ENCODE measurements at regions not wholly inside any gene's neighbourhood (a gene's known extent, or its start where the extent isn't known, plus 50 kb on each side); places are given as distances from the start of the nearest gene placed in this dataset.

- peak overlapping the region in 1 of 3 experiments; percentile 16 for H3K4me3 ChIP-seq (replicated peaks in 1 of 3; ENCODE audit: low read depth in 2 of 3, low read length in 3 of 3)
- no peak for DNase-seq
- H3K27ac ChIP-seq (ENCODE audit: low read depth in 1 of 2, low read length in 2 of 2) = peak overlapping the region; percentile 26 to 73
- peak overlapping the region; percentile 29 for H3K4me2 ChIP-seq (replicated peaks; ENCODE audit: extremely low read depth, low read length, poor library complexity, severe bottlenecking)
- H2AFZ ChIP-seq (ENCODE audit: insufficient read depth, low read depth, low read length, poor library complexity, severe bottlenecking) = no peak overlapping the region
- Mint-ChIP-seq H3K4me1 (peaks cover 63% of the 10 kb centered on the region), H3K27ac (peak overlapping the region in 5 of 7 donors; percentile 70 to 90 (median 84)), H3K9me3 (peaks cover 4 to 9% (median 6%) of the 10 kb centered on the region in 7 donors), H3K4me3 (no peak overlapping the region), H3K36me3 (peaks cover 0 to 4% of the 10 kb centered on the region in 2 donors), H3K27me3 (ENCODE audit: low read depth in 3 of 3) (peaks cover 0 to 4% (median 2%) of the 10 kb centered on the region in 3 donors)
- intact Hi-C loops (cut with micrococcal nuclease) = no loop called here
- H3K36me3 ChIP-seq (replicated peaks in 1 of 2; ENCODE audit: control insufficient read depth in 1 of 2, insufficient read depth in 2 of 2, low read length in 2 of 2) = no peaks in the 10 kb centered on the region
- no CpG with 5 or more reads among the region's 3 CpGs for WGBS (ENCODE audit: insufficient coverage)
- no peaks in the 10 kb centered on the region for H3K9me3 ChIP-seq (replicated peaks in 1 of 2; ENCODE audit: control insufficient read depth in 1 of 2, insufficient read depth in 1 of 2, low read length in 2 of 2)
- no peaks in the 10 kb centered on the region for H3K79me2 ChIP-seq (ENCODE audit: insufficient read depth, low read length)
- TF ChIP-seq CTCF (IDR thresholded peaks at IDR 0.05) = no peak
- H3K27me3 ChIP-seq (ENCODE audit: control insufficient read depth in 2 of 2, insufficient read depth in 2 of 2, low read length in 2 of 2) = no peaks in the 10 kb centered on the region
- H4K20me1 ChIP-seq (ENCODE audit: insufficient read depth, low read length) = no peaks in the 10 kb centered on the region
- no peak overlapping the region for H3K9ac ChIP-seq (ENCODE audit: insufficient read depth, low read length, poor library complexity, severe bottlenecking)
- peaks cover 64 to 66% of the 10 kb centered on the region in 2 donors for H3K4me1 ChIP-seq (ENCODE audit: control insufficient read depth in 1 of 2, insufficient read depth in 2 of 2, low read length in 2 of 2)
These were observed 52.0 kb upstream of the EML4 start for GRCh38 chr2:42117182-42117579.

GRCh38 chr2:42117923-42118753 is 51.0 kb upstream of the EML4 start:
- DNase-seq = peak; percentile 94 to 97 (median 97)
- H3K79me2 ChIP-seq (ENCODE audit: insufficient read depth, low read length) = no peaks in the 10 kb centered on the region
- Mint-ChIP-seq H3K4me3 (no peak overlapping the region), H3K27ac (peak overlapping the region; percentile 75 to 90 (median 85)), H3K9me3 (peaks cover 4 to 12% (median 9%) of the 10 kb centered on the region in 7 donors), H3K27me3 (ENCODE audit: low read depth in 3 of 3) (peaks cover under 1 to 8% (median 5%) of the 10 kb centered on the region in 3 donors), H3K4me1 (peaks cover 53% of the 10 kb centered on the region), H3K36me3 (peaks cover under 1 to 4% of the 10 kb centered on the region in 2 donors)
- peak overlapping the region in 1 of 2 donors; percentile 73 for H3K27ac ChIP-seq (ENCODE audit: low read depth in 1 of 2, low read length in 2 of 2)
- no peak overlapping the region for H2AFZ ChIP-seq (ENCODE audit: insufficient read depth, low read depth, low read length, poor library complexity, severe bottlenecking)
- H3K4me3 ChIP-seq (replicated peaks in 1 of 3; ENCODE audit: low read depth in 2 of 3, low read length in 3 of 3) = peak overlapping the region in 1 of 3 experiments; percentile 16
- peaks cover under 1% of the 10 kb centered on the region in 2 donors for H3K27me3 ChIP-seq (ENCODE audit: control insufficient read depth in 2 of 2, insufficient read depth in 2 of 2, low read length in 2 of 2)
- WGBS (ENCODE audit: insufficient coverage) = no CpG with 5 or more reads among the region's 1 CpG
- H3K9ac ChIP-seq (ENCODE audit: insufficient read depth, low read length, poor library complexity, severe bottlenecking) = no peak overlapping the region
- H3K4me2 ChIP-seq (replicated peaks; ENCODE audit: extremely low read depth, low read length, poor library complexity, severe bottlenecking) = peak overlapping the region; percentile 29
- H4K20me1 ChIP-seq (ENCODE audit: insufficient read depth, low read length) = no peaks in the 10 kb centered on the region
- no peaks in the 10 kb centered on the region for H3K9me3 ChIP-seq (replicated peaks in 1 of 2; ENCODE audit: control insufficient read depth in 1 of 2, insufficient read depth in 1 of 2, low read length in 2 of 2)
- peaks cover 54 to 57% of the 10 kb centered on the region in 2 donors for H3K4me1 ChIP-seq (ENCODE audit: control insufficient read depth in 1 of 2, insufficient read depth in 2 of 2, low read length in 2 of 2)
- intact Hi-C loops (cut with micrococcal nuclease) = loop anchor here in 1 of 2 donors (2.0 kb wide), 1 partner anchor 19 kb away; no protein-coding TSS in a partner anchor
- H3K36me3 ChIP-seq (replicated peaks in 1 of 2; ENCODE audit: control insufficient read depth in 1 of 2, insufficient read depth in 2 of 2, low read length in 2 of 2) = no peaks in the 10 kb centered on the region
- no peak for TF ChIP-seq CTCF (IDR thresholded peaks at IDR 0.05)
